ACHN (cell line): ENCODE measurements at regions not wholly inside any gene's neighbourhood (a gene's known extent, or its start where the extent isn't known, plus 50 kb on each side); places are given as distances from the start of the nearest gene placed in this dataset.

Source experiments
- DNase-seq: peaks from one replicate; pipeline ENCODE4 v3.0.0-alpha.2; 2015
- in situ Hi-C: cut with HindIII; loops from 2 replicates; pipeline ENCODE4 v1.10.0; 2017; ENCODE audit warnings: low sequenced_read_pairs, low pct_ligation_motif_present, low pct_unique_long_range_greater_than_20kb

DNA sequence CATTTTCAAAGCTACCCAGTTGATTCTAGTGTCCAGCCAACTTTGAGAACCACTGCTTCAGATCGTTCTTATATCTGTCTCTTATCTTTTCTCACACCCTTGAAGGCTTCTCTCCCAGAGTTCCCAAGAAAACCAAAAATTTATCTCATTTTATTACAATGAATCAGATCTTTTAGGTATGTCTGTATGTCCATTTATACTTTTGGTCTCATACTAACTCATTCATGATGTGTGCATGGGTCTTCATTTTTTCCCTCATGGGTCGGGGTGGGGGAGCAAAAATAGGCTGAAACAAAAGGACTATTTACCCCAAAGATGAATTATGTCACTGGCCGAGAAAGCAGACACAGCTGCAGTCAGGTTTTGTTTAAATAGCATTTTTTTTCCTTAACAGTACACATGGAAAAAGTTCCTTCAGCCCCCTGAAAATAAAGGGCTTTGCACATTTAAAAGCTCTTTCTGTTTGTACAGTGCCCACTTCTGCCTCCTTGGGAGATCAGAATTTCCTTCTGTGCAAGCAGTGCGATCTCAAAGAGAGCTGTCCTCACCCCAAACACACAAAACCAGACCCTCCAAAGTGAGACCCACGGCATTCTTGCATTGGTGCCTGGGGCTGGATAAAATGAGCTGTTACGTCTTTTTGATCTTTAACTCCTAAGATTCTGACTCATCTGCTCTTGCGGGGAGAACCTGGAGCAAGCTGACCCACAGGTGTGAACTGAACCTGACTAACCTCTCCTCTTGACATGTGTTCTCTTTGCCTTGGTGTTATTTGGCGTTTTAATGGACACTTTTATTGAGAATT is 251.2 kb upstream of the ELAC2 start:
- no peak for DNase-seq
- in situ Hi-C loops, result no loop called here

DNA sequence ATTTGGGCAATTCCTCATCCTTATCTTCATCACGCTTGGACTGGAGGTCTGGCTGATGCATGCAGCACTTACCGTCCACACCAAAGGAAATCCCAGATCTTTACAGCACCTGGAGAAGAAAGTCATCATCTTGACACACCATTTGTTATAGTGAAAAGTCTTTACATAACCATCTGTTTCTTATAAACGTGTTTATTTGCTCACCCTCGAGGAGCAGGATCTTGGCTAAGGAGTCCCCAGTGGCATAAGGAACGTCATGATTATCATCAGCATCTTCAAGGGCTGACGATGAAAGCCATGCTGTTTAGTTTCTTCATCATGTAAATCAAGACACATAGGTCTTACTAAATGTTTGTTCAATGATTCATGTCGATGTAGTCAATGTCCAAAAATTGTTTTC is 248.8 kb upstream of the ELAC2 start:
- no peak for DNase-seq
- in situ Hi-C loops, result no loop called here

DNA sequence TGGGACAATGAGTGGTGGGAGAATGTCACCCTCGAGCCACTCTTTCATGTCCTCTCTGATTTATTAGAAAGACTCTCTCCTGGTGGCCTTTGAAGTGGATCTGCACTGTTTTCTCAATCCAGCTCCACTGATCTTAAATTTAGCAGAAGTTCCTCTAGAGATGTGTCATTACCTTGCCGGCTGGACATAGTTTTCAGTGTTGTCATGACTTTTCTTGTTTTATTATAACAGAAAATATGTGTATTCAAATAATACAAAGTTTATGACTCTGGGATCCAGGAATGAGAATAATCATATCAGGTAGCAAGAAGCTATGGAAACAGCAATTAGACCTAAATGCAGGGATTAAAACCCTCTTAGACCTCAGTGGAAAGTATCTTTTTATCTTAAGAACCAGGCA is 247.5 kb upstream of the ELAC2 start:
- DNase-seq, result no peak
- in situ Hi-C loops, result no loop called here

DNA sequence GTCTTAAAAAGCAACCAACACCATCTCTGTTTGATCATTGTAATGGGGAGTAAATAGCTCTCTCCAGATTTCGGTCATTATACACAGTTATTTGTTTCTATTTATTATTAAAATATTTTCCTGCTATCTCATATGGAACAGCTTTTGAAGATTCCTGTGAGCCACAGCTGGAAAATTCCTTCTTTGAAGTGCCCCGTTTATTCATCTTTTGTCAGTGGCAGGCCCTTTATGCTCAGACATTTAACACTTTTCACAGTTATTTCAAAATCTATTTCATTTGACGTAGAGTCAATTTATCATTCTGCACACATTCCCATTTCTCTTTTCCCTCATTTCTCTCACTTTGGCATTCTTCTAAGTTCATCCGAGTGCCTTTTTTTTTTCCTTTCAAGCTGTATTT is 245.9 kb upstream of the ELAC2 start:
- in situ Hi-C loops, result no loop called here
- DNase-seq, result no peak

DNA sequence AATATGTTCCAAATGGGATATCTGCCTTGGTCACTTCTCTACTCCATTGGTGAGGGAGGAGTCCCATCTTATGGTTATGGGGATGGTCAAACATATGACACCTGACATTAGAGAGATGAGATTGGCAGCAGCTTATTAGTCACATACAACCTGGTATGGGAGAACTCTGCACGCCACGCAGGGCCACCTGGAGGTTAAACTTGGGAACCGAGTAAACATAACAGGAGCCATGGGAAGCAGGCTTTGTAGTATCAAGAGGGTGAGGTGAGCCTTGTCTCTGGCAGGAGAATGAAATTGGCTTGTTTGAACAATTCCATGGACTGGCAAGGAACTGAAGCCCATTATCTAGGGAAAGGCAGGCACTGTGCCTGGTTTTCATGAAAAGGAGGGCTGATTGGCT is 238.7 kb upstream of the ELAC2 start:
- in situ Hi-C loops, result no loop called here
- DNase-seq, result no peak

DNA sequence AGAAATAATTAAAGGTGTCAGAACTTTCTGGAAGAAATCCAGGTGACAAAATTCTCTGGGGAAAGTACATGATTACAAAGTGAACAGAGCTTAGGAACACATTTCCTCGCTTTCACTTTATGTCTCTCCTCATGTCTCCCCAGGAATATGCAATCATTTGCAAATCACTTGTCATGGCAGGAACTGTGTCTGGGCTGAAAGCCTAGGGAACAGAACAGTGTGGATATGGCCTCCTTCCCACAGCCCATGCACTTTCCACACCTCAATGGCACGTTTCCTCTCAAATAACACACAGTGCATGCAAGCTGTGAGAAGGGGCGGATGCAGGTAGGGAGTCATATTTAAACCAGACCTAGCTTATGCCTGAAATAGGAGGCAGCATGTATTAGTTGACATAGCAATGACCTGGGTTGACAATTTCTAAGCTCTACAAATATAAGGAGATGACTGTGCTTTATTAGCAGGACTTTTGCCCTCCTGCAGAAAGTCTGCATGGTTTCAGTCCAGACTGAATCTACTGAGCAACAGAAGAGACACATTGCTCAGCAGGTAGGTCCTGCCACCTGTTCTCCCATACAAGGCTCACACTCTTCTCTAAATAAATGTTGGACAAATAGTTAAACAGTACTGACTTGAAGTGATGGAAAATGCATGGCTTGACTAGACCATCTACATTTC is 236.0 kb upstream of the ELAC2 start:
- no peak for DNase-seq
- in situ Hi-C loops, result no loop called here

DNA sequence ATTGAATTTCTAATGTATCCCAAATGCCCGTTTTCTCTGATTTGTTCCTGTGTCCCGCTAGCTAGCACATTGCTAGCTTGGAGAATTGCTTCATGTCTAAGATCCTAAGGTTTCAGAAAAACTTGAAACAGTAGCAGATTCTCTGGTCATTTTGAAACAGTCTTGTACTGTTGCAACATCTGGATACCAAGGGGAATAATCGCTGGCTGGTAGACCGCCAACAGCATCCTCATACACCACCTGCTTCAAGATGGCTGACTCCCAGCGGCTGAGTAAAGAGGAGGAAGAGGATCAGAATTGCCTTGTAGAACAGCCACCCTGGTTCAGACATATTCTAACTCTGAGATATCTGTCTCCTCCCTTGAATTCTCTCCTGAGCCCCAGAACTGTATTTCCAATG is 226.7 kb upstream of the ELAC2 start:
- DNase-seq, result no peak
- in situ Hi-C loops, result no loop called here

DNA sequence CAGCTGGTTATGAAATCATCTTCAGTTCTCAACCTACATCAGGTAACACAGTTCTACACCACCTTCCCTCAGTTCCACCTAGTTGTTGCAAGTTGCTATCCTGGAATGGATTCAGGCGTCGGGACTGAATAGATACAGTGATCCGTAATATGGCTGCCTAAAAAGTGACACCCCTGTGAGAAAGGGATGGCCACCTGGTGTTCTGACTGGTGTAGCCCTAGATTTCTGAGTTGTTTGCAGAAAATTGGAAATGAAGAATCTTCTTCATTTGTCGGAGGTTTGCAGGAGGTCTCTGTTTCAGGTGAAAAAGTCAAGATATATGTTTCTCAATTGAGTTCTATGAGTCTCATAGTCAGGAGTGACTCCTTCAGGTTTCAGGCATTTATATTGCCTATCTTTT is 225.8 kb upstream of the ELAC2 start:
- no peak for DNase-seq
- in situ Hi-C loops, result no loop called here

DNA sequence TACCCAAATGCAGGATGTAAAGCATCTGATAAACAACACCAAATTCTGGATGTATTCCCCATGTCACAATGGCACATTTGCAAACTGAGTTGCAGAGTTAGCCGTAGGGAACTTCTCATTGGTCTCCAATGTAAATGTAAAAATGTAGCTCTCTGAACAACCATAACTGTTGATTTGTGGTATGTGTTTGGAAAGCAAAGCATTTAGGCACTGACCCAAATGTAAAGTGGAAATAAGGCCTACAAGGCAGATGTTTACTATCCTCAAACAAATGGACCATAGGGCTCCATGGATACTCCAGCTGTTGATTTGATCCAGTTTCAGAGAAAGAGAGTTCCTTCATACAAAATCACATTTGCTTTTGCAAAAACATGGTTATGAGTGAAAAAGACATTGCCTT is 223.0 kb upstream of the ELAC2 start:
- DNase-seq, result no peak
- in situ Hi-C loops, result no loop called here

DNA sequence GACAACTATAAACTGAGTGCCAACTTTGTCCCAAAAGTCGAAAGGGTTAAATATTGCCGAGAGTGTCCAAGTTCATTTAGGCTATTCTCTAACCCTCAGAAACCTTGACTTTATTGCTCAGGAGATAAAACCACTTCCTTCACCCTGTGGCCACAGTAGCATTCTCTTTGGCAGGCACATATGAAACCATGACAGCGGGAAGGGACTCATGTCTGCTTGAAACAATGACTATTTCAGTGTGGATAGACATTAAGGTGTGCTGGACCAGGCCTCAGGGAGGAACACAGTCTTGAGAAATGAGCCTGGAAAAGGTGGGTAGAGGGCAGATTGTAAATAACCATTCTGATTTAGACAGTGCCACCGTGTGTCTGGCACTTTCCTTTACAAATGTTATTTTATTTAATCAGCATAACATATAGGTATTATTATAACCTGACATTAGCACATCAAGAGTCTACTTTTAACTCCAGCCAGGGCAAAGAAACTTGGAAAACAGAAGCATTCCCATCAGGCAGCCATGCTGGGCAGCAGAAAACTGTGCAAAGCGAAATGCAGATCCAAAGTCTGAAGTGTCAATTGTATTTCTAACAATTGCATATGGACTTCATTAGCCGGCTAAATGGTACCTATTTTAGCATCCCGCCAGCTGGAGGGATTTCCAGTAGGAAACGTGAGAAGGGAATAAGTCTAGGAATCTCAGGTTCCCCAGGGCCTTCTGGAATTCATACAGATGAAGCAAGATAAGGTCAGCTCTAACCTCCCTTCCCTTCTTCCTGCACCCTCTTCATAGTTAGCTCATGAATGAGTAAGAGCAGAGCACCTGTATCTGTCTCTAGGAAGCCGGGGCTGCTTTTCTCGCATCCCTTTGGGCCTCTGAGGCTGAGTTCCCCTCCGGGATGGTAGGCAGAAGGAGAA is 212.8 kb upstream of the ELAC2 start:
- in situ Hi-C loops, result no loop called here
- DNase-seq, result no peak

DNA sequence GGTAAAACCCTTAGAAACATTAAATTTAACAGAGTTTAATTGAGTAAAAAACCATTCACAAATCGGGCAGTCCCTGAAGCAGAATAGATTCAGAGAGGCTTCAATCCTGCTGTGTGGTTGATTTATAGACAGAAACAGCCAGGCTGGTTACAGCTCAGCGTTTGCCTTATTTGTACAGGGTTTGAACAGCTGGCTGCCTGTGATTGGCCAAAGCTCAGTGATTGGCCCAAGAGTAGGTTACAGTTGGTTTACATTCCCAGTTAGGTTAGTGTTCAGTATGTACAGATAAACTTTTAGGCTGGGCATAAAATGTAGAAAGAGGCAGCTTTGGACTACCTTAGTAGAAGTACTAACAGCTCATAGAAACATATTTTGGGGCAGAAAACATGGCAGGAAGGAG is 210.4 kb upstream of the ELAC2 start:
- in situ Hi-C loops, result no loop called here

DNA sequence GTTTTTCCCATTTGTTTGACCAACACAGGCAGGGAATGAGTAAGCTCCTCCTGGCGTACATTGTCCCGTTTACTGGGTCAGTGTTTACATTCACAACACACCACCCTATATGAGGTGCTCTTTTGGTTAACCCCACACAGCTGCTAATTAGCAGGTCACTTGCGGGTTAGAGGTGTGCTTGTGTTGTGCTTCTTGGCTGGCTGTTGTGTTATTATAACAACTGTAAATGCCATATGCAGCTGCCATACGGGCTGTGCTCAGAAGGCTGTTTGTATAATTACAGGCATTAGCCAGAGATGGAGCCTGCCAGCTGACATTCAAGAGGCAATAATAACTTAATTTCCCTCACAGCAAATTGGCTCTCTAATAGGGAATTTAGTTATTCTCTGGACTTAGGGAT is 205.1 kb upstream of the ELAC2 start:
- DNase-seq, result no peak
- in situ Hi-C loops, result no loop called here

More for the DNA sequence above, 210.4 kb upstream of the ELAC2 start:
- no peak for DNase-seq

DNA sequence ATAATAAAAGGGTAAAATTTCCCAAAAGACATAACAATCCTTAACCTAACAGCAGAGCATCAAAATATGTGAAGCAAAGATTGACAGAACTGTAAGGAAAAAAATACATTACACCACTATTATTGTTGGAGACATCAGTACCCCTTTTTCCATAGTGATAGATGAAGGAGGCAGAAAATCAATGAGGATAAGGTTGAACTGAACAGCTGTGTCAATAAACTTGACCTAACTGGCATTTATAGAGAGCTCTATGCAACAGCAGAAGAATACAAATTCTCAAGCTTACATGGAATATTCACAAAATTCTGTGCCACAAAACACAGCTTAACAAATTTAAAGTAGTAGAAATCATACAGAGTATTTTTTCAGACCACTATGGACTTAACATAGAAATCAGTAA is 195.0 kb upstream of the ELAC2 start:
- no peak for DNase-seq
- in situ Hi-C loops, result no loop called here

DNA sequence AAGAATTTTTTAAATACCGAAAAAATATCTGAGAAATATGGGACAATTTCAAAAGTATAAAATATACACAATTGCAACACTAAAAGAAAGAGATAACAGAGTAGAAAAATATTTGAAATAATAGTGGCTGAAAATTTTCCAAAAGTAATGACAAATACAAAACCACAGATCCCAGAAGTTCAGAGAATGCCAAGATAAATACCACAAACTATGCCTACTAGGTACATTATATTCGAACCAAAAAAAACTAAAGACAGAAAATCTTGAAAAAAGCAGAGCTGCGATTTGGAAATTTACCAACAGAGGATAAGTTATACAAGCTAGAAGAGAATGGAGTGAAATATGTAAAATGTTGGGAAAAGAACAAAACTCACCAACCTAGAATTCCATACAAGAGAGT is 191.3 kb upstream of the ELAC2 start:
- in situ Hi-C loops, result no loop called here
- no peak for DNase-seq

DNA sequence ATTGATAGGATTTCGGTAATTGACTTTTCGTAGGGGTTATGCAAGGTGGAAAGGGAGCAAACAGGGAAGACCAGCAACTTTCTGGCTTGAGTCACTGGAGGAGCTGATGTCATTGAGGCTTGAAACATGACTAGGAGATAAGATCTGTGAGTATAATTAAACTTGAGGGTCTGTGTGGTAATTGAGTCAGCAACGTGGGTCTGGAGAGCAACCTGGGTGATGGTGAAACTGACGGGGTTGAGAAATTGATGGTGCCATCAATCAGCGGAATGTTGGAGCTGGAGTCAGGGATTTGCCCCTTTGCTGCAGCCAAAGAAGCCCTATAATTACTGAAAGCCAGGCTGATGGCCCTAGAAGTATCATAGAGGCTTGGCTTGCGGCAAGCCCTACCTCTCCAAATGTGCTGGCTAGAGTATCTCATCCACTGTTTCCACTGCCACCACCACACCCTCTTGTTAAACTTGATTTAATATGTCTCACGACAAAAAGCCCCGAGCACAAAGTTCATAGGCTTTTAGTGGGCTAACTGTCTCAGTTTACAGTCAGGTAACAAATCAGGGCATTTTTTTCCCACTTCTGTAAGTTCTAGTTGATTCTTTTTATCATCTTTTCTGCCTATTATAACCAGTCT is 186.9 kb upstream of the ELAC2 start:
- in situ Hi-C loops, result no loop called here
- DNase-seq, result no peak

DNA sequence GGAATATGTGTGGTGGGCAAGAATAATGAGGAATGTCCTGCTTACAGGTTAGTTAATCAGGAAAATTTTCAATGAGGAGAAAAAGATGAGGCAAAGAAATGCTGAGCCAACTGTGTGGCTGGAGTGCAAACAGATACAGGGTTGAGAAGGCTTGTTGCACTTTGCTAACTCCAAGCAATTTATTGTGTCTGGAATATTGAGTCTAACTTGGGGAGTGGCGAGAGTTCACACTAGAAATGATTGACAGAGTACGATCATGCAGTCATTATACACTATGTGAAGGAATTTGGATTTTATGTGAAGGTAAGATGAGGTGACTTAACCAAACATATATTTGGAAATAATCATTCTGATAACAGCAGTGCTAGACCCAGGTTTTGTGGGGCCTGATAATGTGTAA is 185.0 kb upstream of the ELAC2 start:
- in situ Hi-C loops, result no loop called here
- DNase-seq, result no peak

DNA sequence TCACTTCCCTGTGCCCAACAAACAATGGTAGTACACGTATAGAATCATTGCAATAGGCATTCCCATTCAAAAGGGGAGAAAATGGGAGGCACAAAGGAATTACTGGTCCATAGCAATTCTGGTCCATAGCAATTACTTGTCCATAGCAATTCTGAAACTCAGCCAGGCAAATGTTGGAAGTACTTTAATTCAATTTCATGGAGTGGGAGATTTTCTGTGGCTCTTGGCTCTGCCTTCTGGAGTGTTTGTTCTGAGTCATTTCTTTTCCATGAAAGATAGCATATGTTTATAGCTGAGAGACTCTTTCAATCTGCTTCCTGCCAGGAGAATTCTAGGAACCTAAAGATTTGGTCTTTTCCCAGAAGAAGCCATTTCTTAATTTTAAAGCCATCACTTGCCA is 182.8 kb upstream of the ELAC2 start:
- in situ Hi-C loops, result no loop called here
- DNase-seq, result no peak

DNA sequence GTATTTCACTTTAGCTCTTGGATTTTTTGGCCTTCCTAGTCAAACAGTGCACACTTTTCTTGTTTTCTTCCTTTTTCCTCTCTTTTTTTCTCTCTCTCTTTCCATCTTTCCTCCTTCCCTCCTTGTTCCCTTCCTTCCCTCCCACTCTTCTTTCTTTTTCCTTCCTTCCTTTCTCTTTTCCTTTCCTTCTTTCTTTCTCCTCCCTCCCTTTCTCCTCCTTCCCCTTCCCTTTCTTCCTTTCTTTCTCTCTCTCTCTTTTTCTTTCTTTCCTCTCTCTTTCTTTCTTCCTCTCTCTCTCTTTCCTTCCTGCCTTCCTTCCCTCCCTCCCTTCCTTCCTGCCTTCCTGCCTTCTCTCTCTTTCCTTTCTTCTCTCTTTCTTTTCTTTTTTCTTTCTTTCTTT is 181.6 kb upstream of the ELAC2 start:
- in situ Hi-C loops, result no loop called here
- DNase-seq, result no peak

DNA sequence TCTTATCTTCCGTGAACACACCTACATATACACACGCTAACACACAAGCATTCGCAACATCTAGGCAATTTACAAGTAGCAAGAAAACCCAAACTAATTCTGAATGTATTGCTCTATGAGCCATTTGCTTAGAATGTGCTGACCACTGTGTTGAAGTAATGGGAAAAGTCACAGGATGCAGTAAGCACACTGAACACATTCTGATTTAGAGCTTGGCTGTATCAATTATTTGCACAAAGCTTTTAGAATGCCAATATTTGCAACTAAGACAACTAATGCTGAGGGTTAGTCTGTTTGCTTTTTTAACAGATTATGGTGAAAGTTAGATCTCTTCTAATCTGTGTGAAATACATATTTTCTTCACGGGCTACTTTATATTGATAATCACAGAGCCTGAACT is 179.8 kb upstream of the ELAC2 start:
- in situ Hi-C loops, result no loop called here
- DNase-seq, result no peak
